ENCODE measurements at regions not wholly inside any gene's neighbourhood (a gene's known extent, or its start where the extent isn't known, plus 50 kb on each side); places are given as distances from the start of the nearest gene placed in this dataset.

- TF ChIP-seq, protein P1, sequence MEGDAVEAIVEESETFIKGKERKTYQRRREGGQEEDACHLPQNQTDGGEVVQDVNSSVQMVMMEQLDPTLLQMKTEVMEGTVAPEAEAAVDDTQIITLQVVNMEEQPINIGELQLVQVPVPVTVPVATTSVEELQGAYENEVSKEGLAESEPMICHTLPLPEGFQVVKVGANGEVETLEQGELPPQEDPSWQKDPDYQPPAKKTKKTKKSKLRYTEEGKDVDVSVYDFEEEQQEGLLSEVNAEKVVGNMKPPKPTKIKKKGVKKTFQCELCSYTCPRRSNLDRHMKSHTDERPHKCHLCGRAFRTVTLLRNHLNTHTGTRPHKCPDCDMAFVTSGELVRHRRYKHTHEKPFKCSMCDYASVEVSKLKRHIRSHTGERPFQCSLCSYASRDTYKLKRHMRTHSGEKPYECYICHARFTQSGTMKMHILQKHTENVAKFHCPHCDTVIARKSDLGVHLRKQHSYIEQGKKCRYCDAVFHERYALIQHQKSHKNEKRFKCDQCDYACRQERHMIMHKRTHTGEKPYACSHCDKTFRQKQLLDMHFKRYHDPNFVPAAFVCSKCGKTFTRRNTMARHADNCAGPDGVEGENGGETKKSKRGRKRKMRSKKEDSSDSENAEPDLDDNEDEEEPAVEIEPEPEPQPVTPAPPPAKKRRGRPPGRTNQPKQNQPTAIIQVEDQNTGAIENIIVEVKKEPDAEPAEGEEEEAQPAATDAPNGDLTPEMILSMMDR (IDR thresholded peaks at IDR 0.05): no peak
- TF ChIP-seq POLR2AphosphoS5 (IDR thresholded peaks at IDR 0.05): no peak
- no peak for TF ChIP-seq EP300 (IDR thresholded peaks at IDR 0.05)
- no peak for TF ChIP-seq POLR2A (IDR thresholded peaks at IDR 0.05)
These were observed 288.8 kb downstream of the RAD51AP2 start for GRCh38 chr2:17229414-17229813.

Measured in suprapubic skin (tissue), 4 donors.